ENCODE measurements at regions not wholly inside any gene's neighbourhood (a gene's known extent, or its start where the extent isn't known, plus 50 kb on each side); places are given as distances from the start of the nearest gene placed in this dataset.

- in situ Hi-C loops (cut with HindIII; ENCODE audit: low pct_unique_long_range_greater_than_20kb, low sequenced_read_pairs) (no loop called here), intact Hi-C loops (cut with micrococcal nuclease; ENCODE audit: unreplicated experiment) (no loop called here)
- POLR2A ChIA-PET: no interaction called here
- Histone ChIP-seq H3K27me3 (ENCODE audit: control insufficient read depth, insufficient read depth, low read length) (no peaks in the 10 kb centered on the region), H3K9me3 (ENCODE audit: control insufficient read depth, insufficient read depth, low read depth, low read length) (no peaks in the 10 kb centered on the region), H3K27ac (ENCODE audit: low read length) (no peak overlapping the region), H3K36me3 (ENCODE audit: control insufficient read depth, insufficient read depth, low read length) (no peaks in the 10 kb centered on the region), H3K4me1 (ENCODE audit: control insufficient read depth, insufficient read depth, low read length) (no peaks in the 10 kb centered on the region), H3K4me3 (ENCODE audit: low read depth in 2 of 2, low read length in 2 of 2) (no peak overlapping the region)
- TF ChIP-seq CTCF (IDR thresholded peaks at IDR 0.05): no peak
- DNase-seq (ENCODE audit: low read depth, low spot score): no peak
- ATAC-seq: no peak
- CTCF ChIA-PET: no interaction called here
- no TSS peak for BruUV-seq (replicated peaks)
These were observed 442.6 kb downstream of the CMPK2 start for GRCh38 chr2:6423157-6423556.

GRCh38 chr2:6423944-6424343, 441.8 kb downstream of the CMPK2 start:
- DNase-seq (ENCODE audit: low read depth, low spot score) (no peak), ATAC-seq (no peak)
- Histone ChIP-seq H3K36me3 (ENCODE audit: control insufficient read depth, insufficient read depth, low read length) (no peaks in the 10 kb centered on the region), H3K4me1 (ENCODE audit: control insufficient read depth, insufficient read depth, low read length) (no peaks in the 10 kb centered on the region), H3K4me3 (ENCODE audit: low read depth in 2 of 2, low read length in 2 of 2) (no peak overlapping the region), H3K27me3 (ENCODE audit: control insufficient read depth, insufficient read depth, low read length) (no peaks in the 10 kb centered on the region), H3K27ac (ENCODE audit: low read length) (no peak overlapping the region), H3K9me3 (ENCODE audit: control insufficient read depth, insufficient read depth, low read depth, low read length) (no peaks in the 10 kb centered on the region)
- in situ Hi-C loops (cut with HindIII; ENCODE audit: low pct_unique_long_range_greater_than_20kb, low sequenced_read_pairs): no loop called here
- CTCF ChIA-PET: no interaction called here
- no TSS peak for BruUV-seq (replicated peaks)
- intact Hi-C loops (cut with micrococcal nuclease; ENCODE audit: unreplicated experiment): no loop called here
- POLR2A ChIA-PET: no interaction called here
- TF ChIP-seq SIN3A (IDR thresholded peaks at IDR 0.05; ENCODE audit: borderline replicate concordance, insufficient read depth, low read depth, low read length) (no peak), REST (IDR thresholded peaks at IDR 0.05; ENCODE audit: insufficient read depth in 1 of 2, low read depth in 2 of 2, low read length in 1 of 2) (no peak), CTCF (IDR thresholded peaks at IDR 0.05) (no peak), TCF7L2 (IDR thresholded peaks at IDR 0.05; ENCODE audit: low read depth, low read length) (no peak)

GRCh38 chr2:6425032-6425431, 440.7 kb downstream of the CMPK2 start:
- ChIA-PET CTCF (no interaction called here), POLR2A (no interaction called here)
- H3K9me3 ChIP-seq (ENCODE audit: control insufficient read depth, insufficient read depth, low read depth, low read length): no peaks in the 10 kb centered on the region
- no peak for ATAC-seq
- no peaks in the 10 kb centered on the region for H3K36me3 ChIP-seq (ENCODE audit: control insufficient read depth, insufficient read depth, low read length)
- H3K4me1 ChIP-seq (ENCODE audit: control insufficient read depth, insufficient read depth, low read length): no peaks in the 10 kb centered on the region
- in situ Hi-C loops (cut with HindIII; ENCODE audit: low pct_unique_long_range_greater_than_20kb, low sequenced_read_pairs) (no loop called here), intact Hi-C loops (cut with micrococcal nuclease; ENCODE audit: unreplicated experiment) (no loop called here)
- DNase-seq (ENCODE audit: low read depth, low spot score): no peak
- BruUV-seq (replicated peaks): no TSS peak
- H3K27ac ChIP-seq (ENCODE audit: low read length): no peak overlapping the region
- no peak overlapping the region for H3K4me3 ChIP-seq (ENCODE audit: low read depth in 2 of 2, low read length in 2 of 2)
- TF ChIP-seq TCF7L2 (IDR thresholded peaks at IDR 0.05; ENCODE audit: low read depth, low read length) (no peak), SIN3A (IDR thresholded peaks at IDR 0.05; ENCODE audit: borderline replicate concordance, insufficient read depth, low read depth, low read length) (no peak), CTCF (IDR thresholded peaks at IDR 0.05) (no peak), REST (IDR thresholded peaks at IDR 0.05; ENCODE audit: insufficient read depth in 1 of 2, low read depth in 2 of 2, low read length in 1 of 2) (no peak), POLR2AphosphoS5 (IDR thresholded peaks at IDR 0.05; ENCODE audit: low read depth, low read length) (no peak)
- no peaks in the 10 kb centered on the region for H3K27me3 ChIP-seq (ENCODE audit: control insufficient read depth, insufficient read depth, low read length)
